Activated B cell treated with CpG ODN at 0.5 μM for 24 hours (primary cell): ENCODE measurements at regions not wholly inside any gene's neighbourhood (a gene's known extent, or its start where the extent isn't known, plus 50 kb on each side); places are given as distances from the start of the nearest gene placed in this dataset.

ENCODE experiments used
- ATAC-seq: fragments of 200-7000 bp; cut with Tn5 transposase; one replicate; pipeline ENCODE4 v1.10.0; 2021; ENCODE audit warnings: low read depth, mild to moderate bottlenecking, moderate library complexity
- CTCF ChIA-PET: fragments of 350-600 bp; sonication (Branson Sonifier 250); formaldehyde crosslinking; loops from one replicate; lab custom pipeline; 2021; ENCODE audit warnings: antibody characterized with exemption; lab: Charles Lee
- POLR2A ChIA-PET: fragments of 350-600 bp; sonication (Branson Sonifier 250); formaldehyde crosslinking; loops from one replicate; lab custom pipeline; 2021; ENCODE audit warnings: antibody characterized with exemption; lab: Charles Lee
- DNase-seq: peaks from one replicate; pipeline ENCODE4 v3.0.0; 2022
- H3K27ac Mint-ChIP-seq: one replicate; pipeline ENCODE4 v1.8.0; 2020; ENCODE audit warnings: mixed read lengths
- H3K27me3 Mint-ChIP-seq: one replicate; pipeline ENCODE4 v1.8.0; 2021; ENCODE audit warnings: mixed read lengths
- H3K36me3 Mint-ChIP-seq: one replicate; pipeline ENCODE4 v1.8.0; 2021; ENCODE audit warnings: low read depth, mixed read lengths
- H3K4me1 Mint-ChIP-seq: one replicate; pipeline ENCODE4 v1.8.0; 2021; ENCODE audit warnings: mixed read lengths
- H3K4me3 Mint-ChIP-seq: one replicate; pipeline ENCODE4 v1.8.0; 2020; ENCODE audit warnings: mild to moderate bottlenecking, mixed read lengths
- H3K9me3 Mint-ChIP-seq: one replicate; pipeline ENCODE4 v1.8.0; 2020; ENCODE audit warnings: mixed read lengths
- CTCF ChIP-seq: fragments of 200-600 bp; IDR thresholded peaks from one replicate; pipeline ENCODE4 v1.8.0; 2022; ENCODE audit warnings: antibody characterized with exemption, mild to moderate bottlenecking
- intact Hi-C: fragments of 100-400 bp; cut with micrococcal nuclease; formaldehyde crosslinking; loops from one replicate; pipeline ENCODE4 v1.15.1; 2024

- no peak for TF ChIP-seq CTCF
- no peak for ATAC-seq
- Mint-ChIP-seq H3K4me3 (no peak overlapping the region), H3K36me3 (no peaks in the 10 kb centered on the region), H3K27ac (no peak overlapping the region), H3K9me3 (peaks cover 2% of the 10 kb centered on the region), H3K4me1 (peaks cover 6% of the 10 kb centered on the region), H3K27me3 (peaks cover 3% of the 10 kb centered on the region)
- CTCF ChIA-PET, result no interaction called here
- POLR2A ChIA-PET, result no interaction called here
- no peak for DNase-seq
- intact Hi-C loops, result no loop called here
Observed at GRCh38 chr17:17420561-17421269, 56.1 kb upstream of the MED9 start.

- peaks cover 3% of the 10 kb centered on the region for H3K27me3 Mint-ChIP-seq
- H3K36me3 Mint-ChIP-seq, result no peaks in the 10 kb centered on the region
- ATAC-seq, result no peak
- POLR2A ChIA-PET, result no interaction called here
- no peak for TF ChIP-seq CTCF
- CTCF ChIA-PET, result no interaction called here
- H3K4me3 Mint-ChIP-seq, result no peak overlapping the region
- intact Hi-C loops, result no loop called here
- DNase-seq, result no peak
- no peak overlapping the region for H3K27ac Mint-ChIP-seq
- peaks cover 2% of the 10 kb centered on the region for H3K9me3 Mint-ChIP-seq
- H3K4me1 Mint-ChIP-seq, result no peaks in the 10 kb centered on the region
Observed at GRCh38 chr17:17421346-17422216, 55.2 kb upstream of the MED9 start.

- Mint-ChIP-seq H3K4me3 (no peak overlapping the region), H3K9me3 (peaks cover 2% of the 10 kb centered on the region), H3K27ac (no peak overlapping the region), H3K36me3 (no peaks in the 10 kb centered on the region), H3K27me3 (peaks cover 3% of the 10 kb centered on the region), H3K4me1 (no peaks in the 10 kb centered on the region)
- ATAC-seq (no peak), DNase-seq (no peak)
- intact Hi-C loops, result no loop called here
- no peak for TF ChIP-seq CTCF
- ChIA-PET POLR2A (no interaction called here), CTCF (no interaction called here)
Observed at GRCh38 chr17:17422217-17422610, 54.6 kb upstream of the MED9 start.

GRCh38 chr17:17422641-17423040 is 54.2 kb upstream of the MED9 start:
- DNase-seq (no peak), ATAC-seq (no peak)
- H3K4me1 Mint-ChIP-seq, result no peaks in the 10 kb centered on the region
- no peak overlapping the region for H3K27ac Mint-ChIP-seq
- H3K9me3 Mint-ChIP-seq, result peaks cover 2% of the 10 kb centered on the region
- ChIA-PET POLR2A (no interaction called here), CTCF (no interaction called here)
- H3K4me3 Mint-ChIP-seq, result no peak overlapping the region
- intact Hi-C loops, result no loop called here
- TF ChIP-seq CTCF, result no peak
- H3K27me3 Mint-ChIP-seq, result peaks cover 3% of the 10 kb centered on the region
- no peaks in the 10 kb centered on the region for H3K36me3 Mint-ChIP-seq

- H3K27ac Mint-ChIP-seq, result no peak overlapping the region
- DNase-seq (no peak), ATAC-seq (no peak)
- CTCF ChIA-PET, result interaction anchor here (1.3 kb wide), 1 partner anchor 69 kb away, joined by 4 read pairs; no protein-coding TSS in a partner anchor
- no peak for TF ChIP-seq CTCF
- no peaks in the 10 kb centered on the region for H3K4me1 Mint-ChIP-seq
- no peak overlapping the region for H3K4me3 Mint-ChIP-seq
- H3K27me3 Mint-ChIP-seq, result peaks cover 3% of the 10 kb centered on the region
- POLR2A ChIA-PET, result no interaction called here
- peaks cover 2% of the 10 kb centered on the region for H3K9me3 Mint-ChIP-seq
- intact Hi-C loops, result no loop called here
- no peaks in the 10 kb centered on the region for H3K36me3 Mint-ChIP-seq
Observed at GRCh38 chr17:17423656-17424055, 53.1 kb upstream of the MED9 start.
